Ishikawa (cell line): ENCODE measurements at regions not wholly inside any gene's neighbourhood (a gene's known extent, or its start where the extent isn't known, plus 50 kb on each side); places are given as distances from the start of the nearest gene placed in this dataset.

Experiments
- CEBPB ChIP-seq: IDR thresholded peaks from 2 replicates; pipeline ENCODE4 v1.6.1; 2012
- CREB1 ChIP-seq: IDR thresholded peaks from 2 replicates; pipeline ENCODE4 v1.6.1; 2012; ENCODE audit warnings: low read depth
- EP300 ChIP-seq: IDR thresholded peaks from 2 replicates; pipeline ENCODE4 v1.6.1; 2012; ENCODE audit warnings: borderline replicate concordance
- FOXM1 ChIP-seq: IDR thresholded peaks from 2 replicates; pipeline ENCODE4 v1.6.1; 2012; ENCODE audit warnings: low read depth, borderline replicate concordance
- MAX ChIP-seq: IDR thresholded peaks from 2 replicates; pipeline ENCODE4 v1.6.1; 2012
- NFIC ChIP-seq: IDR thresholded peaks from 2 replicates; pipeline ENCODE4 v1.6.1; 2012
- RAD21 ChIP-seq: IDR thresholded peaks from 2 replicates; pipeline ENCODE4 v1.6.1; 2012; ENCODE audit warnings: low read depth
- TAF1 ChIP-seq: IDR thresholded peaks from 2 replicates; pipeline ENCODE4 v1.6.1; 2012; ENCODE audit warnings: low read depth, mild to moderate bottlenecking
- TCF12 ChIP-seq: IDR thresholded peaks from 2 replicates; pipeline ENCODE4 v1.6.1; 2012; ENCODE audit warnings: low read depth
- TEAD4 ChIP-seq: IDR thresholded peaks from 2 replicates; pipeline ENCODE4 v1.6.1; 2012
- USF1 ChIP-seq: IDR thresholded peaks from 2 replicates; pipeline ENCODE4 v1.6.1; 2012
- YY1 ChIP-seq: IDR thresholded peaks from 2 replicates; pipeline ENCODE4 v1.6.1; 2012; ENCODE audit warnings: low read depth
- ZBTB7A ChIP-seq: IDR thresholded peaks from 2 replicates; pipeline ENCODE4 v1.6.1; 2012; ENCODE audit warnings: low read depth
- TF ChIP-seq, protein P1 (sequence below): IDR thresholded peaks from 2 replicates; pipeline ENCODE4 v1.6.1; 2012; ENCODE audit warnings: low read depth, mild to moderate bottlenecking

GRCh38 chr9:28249424-28249823 lies 676.1 kb upstream of the C9orf72 start:
- TF ChIP-seq ZBTB7A (no peak), EP300 (peak; percentile 63; the same call in 1 of the 2 replicates), YY1 (no peak), USF1 (no peak), TAF1 (no peak), RAD21 (no peak), CREB1 (no peak), NFIC (peak; percentile 56), TCF12 (no peak), TEAD4 (peak; percentile 63), CEBPB (peak; percentile 80), MAX (no peak), FOXM1 (peak; percentile 53; the same call in 1 of the 2 replicates)
- TF ChIP-seq, protein P1, sequence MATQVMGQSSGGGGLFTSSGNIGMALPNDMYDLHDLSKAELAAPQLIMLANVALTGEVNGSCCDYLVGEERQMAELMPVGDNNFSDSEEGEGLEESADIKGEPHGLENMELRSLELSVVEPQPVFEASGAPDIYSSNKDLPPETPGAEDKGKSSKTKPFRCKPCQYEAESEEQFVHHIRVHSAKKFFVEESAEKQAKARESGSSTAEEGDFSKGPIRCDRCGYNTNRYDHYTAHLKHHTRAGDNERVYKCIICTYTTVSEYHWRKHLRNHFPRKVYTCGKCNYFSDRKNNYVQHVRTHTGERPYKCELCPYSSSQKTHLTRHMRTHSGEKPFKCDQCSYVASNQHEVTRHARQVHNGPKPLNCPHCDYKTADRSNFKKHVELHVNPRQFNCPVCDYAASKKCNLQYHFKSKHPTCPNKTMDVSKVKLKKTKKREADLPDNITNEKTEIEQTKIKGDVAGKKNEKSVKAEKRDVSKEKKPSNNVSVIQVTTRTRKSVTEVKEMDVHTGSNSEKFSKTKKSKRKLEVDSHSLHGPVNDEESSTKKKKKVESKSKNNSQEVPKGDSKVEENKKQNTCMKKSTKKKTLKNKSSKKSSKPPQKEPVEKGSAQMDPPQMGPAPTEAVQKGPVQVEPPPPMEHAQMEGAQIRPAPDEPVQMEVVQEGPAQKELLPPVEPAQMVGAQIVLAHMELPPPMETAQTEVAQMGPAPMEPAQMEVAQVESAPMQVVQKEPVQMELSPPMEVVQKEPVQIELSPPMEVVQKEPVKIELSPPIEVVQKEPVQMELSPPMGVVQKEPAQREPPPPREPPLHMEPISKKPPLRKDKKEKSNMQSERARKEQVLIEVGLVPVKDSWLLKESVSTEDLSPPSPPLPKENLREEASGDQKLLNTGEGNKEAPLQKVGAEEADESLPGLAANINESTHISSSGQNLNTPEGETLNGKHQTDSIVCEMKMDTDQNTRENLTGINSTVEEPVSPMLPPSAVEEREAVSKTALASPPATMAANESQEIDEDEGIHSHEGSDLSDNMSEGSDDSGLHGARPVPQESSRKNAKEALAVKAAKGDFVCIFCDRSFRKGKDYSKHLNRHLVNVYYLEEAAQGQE = no peak
